Parathyroid adenoma (tissue), 2 donors: ENCODE measurements at regions not wholly inside any gene's neighbourhood (a gene's known extent, or its start where the extent isn't known, plus 50 kb on each side); places are given as distances from the start of the nearest gene placed in this dataset.
A peak's percentile ranks its signal among the peaks of the same experiment; 100 is the strongest.

Experiments used
- H2AFZ ChIP-seq: fragments of 300-600 bp; sonication (generic); one replicate; pipeline ENCODE4 v1.7.0; 2017; ENCODE audit warnings: antibody characterized with exemption, mild to moderate bottlenecking
- H3K27ac ChIP-seq: fragments of 300-600 bp; sonication (generic); one replicate; pipeline ENCODE4 v1.7.0; 2017
- H3K27me3 ChIP-seq: fragments of 300-600 bp; sonication (generic); one replicate; pipeline ENCODE4 v1.7.0; 2017; ENCODE audit warnings: low read length; ENCODE audit not compliant: control insufficient read depth, insufficient read depth
- H3K36me3 ChIP-seq: fragments of 300-600 bp; sonication (generic); one replicate; pipeline ENCODE4 v1.7.0; 2017; ENCODE audit warnings: low read length; ENCODE audit not compliant: control insufficient read depth, insufficient read depth
- H3K4me1 ChIP-seq: fragments of 300-600 bp; sonication (generic); one replicate; pipeline ENCODE4 v1.7.0; 2017; ENCODE audit warnings: control low read depth
- H3K4me2 ChIP-seq: fragments of 300-600 bp; sonication (generic); one replicate; pipeline ENCODE4 v1.7.0; 2017; ENCODE audit warnings: low read length
- H3K4me3 ChIP-seq: fragments of 300-600 bp; sonication (generic); one replicate; pipeline ENCODE4 v1.7.0; 2017; ENCODE audit warnings: low read depth, low read length
- H3K79me2 ChIP-seq: fragments of 300-600 bp; sonication (generic); one replicate; pipeline ENCODE4 v1.7.0; 2017; ENCODE audit warnings: control low read depth
- H3K9ac ChIP-seq: fragments of 300-600 bp; sonication (generic); one replicate; pipeline ENCODE4 v1.7.0; 2017; ENCODE audit warnings: mild to moderate bottlenecking
- H3K9me3 ChIP-seq: fragments of 300-600 bp; sonication (generic); one replicate; pipeline ENCODE4 v1.7.0; 2017; ENCODE audit warnings: low read length; ENCODE audit not compliant: control insufficient read depth
- TF ChIP-seq, protein P1 (sequence below): fragments of 300-600 bp; sonication (generic); IDR thresholded peaks from one replicate; pipeline ENCODE4 v1.7.0; 2017; ENCODE audit warnings: antibody characterized with exemption, mild to moderate bottlenecking
- donor health status: primary hyperparathyroidism.

DNA sequence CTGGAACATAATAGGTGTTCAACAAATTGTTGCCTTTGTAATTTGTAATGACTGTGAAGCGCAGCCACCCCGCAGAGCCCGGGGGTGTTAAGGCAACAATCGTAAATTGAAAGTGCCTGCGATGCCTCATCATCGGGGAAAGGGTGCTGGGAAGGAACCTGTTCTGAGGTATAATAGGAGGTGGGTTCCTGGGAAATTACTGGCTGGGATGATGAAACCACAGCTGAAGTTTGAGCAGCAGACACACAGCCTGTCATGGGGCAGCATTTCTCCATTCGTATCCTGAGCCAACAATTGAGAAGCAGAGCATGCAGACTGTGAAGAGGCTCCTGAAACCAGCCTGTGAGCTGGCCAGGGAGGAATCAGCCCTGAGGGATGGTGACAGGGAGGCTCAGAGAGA, 404.0 kb upstream of the MYT1L start:
- H3K9me3 ChIP-seq, result no peaks in the 10 kb centered on the region
- no peak overlapping the region for H3K27ac ChIP-seq
- H3K9ac ChIP-seq, result no peak overlapping the region

GRCh38 chr2:2734308-2734707, 403.2 kb upstream of the MYT1L start:
- Histone ChIP-seq H3K27me3 (no peaks in the 10 kb centered on the region), H3K4me3 (no peak overlapping the region), H3K27ac (no peak overlapping the region), H2AFZ (no peak overlapping the region), H3K9me3 (no peaks in the 10 kb centered on the region), H3K79me2 (no peaks in the 10 kb centered on the region), H3K9ac (no peak overlapping the region), H3K36me3 (no peaks in the 10 kb centered on the region), H3K4me1 (peaks cover 9% of the 10 kb centered on the region), H3K4me2 (no peak overlapping the region)
- TF ChIP-seq, protein P1, sequence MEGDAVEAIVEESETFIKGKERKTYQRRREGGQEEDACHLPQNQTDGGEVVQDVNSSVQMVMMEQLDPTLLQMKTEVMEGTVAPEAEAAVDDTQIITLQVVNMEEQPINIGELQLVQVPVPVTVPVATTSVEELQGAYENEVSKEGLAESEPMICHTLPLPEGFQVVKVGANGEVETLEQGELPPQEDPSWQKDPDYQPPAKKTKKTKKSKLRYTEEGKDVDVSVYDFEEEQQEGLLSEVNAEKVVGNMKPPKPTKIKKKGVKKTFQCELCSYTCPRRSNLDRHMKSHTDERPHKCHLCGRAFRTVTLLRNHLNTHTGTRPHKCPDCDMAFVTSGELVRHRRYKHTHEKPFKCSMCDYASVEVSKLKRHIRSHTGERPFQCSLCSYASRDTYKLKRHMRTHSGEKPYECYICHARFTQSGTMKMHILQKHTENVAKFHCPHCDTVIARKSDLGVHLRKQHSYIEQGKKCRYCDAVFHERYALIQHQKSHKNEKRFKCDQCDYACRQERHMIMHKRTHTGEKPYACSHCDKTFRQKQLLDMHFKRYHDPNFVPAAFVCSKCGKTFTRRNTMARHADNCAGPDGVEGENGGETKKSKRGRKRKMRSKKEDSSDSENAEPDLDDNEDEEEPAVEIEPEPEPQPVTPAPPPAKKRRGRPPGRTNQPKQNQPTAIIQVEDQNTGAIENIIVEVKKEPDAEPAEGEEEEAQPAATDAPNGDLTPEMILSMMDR, result no peak

More for the DNA sequence above, 404.0 kb upstream of the MYT1L start:
- Histone ChIP-seq H3K4me1 (peaks cover 9% of the 10 kb centered on the region), H3K4me3 (no peak overlapping the region), H3K4me2 (no peak overlapping the region), H2AFZ (peak overlapping the region; percentile 74), H3K27me3 (no peaks in the 10 kb centered on the region), H3K79me2 (no peaks in the 10 kb centered on the region), H3K36me3 (no peaks in the 10 kb centered on the region)
- TF ChIP-seq, protein P1, result no peak

DNA sequence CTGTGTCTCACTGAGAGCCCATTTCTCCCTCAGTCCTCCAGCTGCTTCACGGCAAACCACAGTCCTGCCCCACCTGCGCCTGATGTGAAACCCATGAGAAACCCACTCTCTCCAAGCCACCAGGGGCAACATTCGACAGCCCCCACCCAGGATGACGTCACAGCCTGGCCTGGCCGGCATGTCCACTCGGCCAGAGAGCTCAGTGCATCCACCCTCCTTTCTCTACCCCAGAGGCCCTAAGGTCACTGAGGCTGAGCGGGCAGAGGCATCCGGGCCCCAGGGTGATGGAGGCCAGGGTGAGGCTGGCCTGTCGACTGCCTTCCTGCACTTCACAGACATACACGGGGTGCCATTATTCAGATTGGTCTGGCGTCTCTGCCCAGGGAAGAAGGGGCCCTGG, 402.7 kb upstream of the MYT1L start:
- Histone ChIP-seq H3K9me3 (no peaks in the 10 kb centered on the region), H3K4me3 (no peak overlapping the region), H2AFZ (no peak overlapping the region), H3K79me2 (no peaks in the 10 kb centered on the region), H3K27me3 (no peaks in the 10 kb centered on the region), H3K9ac (no peak overlapping the region), H3K4me1 (peaks cover 9% of the 10 kb centered on the region), H3K36me3 (no peaks in the 10 kb centered on the region), H3K27ac (no peak overlapping the region), H3K4me2 (no peak overlapping the region)
- TF ChIP-seq, protein P1, result no peak

DNA sequence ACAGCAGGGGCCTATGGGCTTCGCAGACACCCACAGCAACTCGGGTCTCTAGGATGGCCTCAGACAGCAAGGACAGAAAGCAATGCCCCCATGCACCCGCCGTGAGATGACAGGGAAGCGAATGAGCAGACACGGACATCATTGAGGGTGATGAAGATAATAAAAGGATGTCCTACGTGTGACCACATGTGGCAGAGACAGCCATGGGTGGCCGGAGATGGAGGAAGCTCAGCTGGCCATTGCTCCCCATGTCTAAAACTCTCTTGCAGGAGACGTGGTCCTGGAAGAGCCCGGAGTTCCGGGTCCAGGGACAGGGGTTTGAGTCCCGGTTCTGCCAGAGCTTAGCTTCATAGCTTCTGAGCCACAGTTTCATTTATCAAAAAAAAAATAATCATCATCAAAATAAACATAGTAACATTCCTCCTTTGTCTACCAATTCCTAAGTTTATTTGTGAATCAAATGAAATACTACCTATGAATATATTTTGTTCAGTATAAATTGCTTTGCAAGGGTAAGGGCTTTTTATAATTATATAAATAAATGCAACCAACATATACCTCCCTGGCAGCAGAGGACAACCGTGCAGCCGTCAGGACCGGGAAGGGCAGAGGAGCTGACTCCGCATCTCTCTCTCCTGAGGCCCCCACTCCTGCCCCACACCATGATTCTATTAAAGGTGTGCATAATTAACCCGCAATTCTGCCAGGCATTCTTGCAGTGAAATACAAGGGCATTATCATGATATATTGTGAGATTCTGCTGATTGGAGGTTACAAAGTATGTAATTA, 401.4 kb upstream of the MYT1L start:
- TF ChIP-seq, protein P1, result no peak
- H3K4me2 ChIP-seq, result no peak overlapping the region
- peaks cover 9% of the 10 kb centered on the region for H3K4me1 ChIP-seq
- H3K36me3 ChIP-seq, result no peaks in the 10 kb centered on the region
- H3K79me2 ChIP-seq, result no peaks in the 10 kb centered on the region
- no peaks in the 10 kb centered on the region for H3K9me3 ChIP-seq
- no peak overlapping the region for H2AFZ ChIP-seq
- no peaks in the 10 kb centered on the region for H3K27me3 ChIP-seq
- no peak overlapping the region for H3K27ac ChIP-seq
- no peak overlapping the region for H3K9ac ChIP-seq
- H3K4me3 ChIP-seq, result no peak overlapping the region

GRCh38 chr2:2731816-2732284, 400.8 kb upstream of the MYT1L start:
- no peaks in the 10 kb centered on the region for H3K36me3 ChIP-seq
- H3K9me3 ChIP-seq, result no peaks in the 10 kb centered on the region
- no peak overlapping the region for H3K9ac ChIP-seq
- no peak overlapping the region for H2AFZ ChIP-seq
- TF ChIP-seq, protein P1, result no peak
- no peak overlapping the region for H3K27ac ChIP-seq
- H3K4me1 ChIP-seq, result peaks cover 3% of the 10 kb centered on the region
- no peak overlapping the region for H3K4me3 ChIP-seq
- no peaks in the 10 kb centered on the region for H3K79me2 ChIP-seq
- no peak overlapping the region for H3K4me2 ChIP-seq
- no peaks in the 10 kb centered on the region for H3K27me3 ChIP-seq
